ENCODE measurements at regions not wholly inside any gene's neighbourhood (a gene's known extent, or its start where the extent isn't known, plus 50 kb on each side); places are given as distances from the start of the nearest gene placed in this dataset.

DNA sequence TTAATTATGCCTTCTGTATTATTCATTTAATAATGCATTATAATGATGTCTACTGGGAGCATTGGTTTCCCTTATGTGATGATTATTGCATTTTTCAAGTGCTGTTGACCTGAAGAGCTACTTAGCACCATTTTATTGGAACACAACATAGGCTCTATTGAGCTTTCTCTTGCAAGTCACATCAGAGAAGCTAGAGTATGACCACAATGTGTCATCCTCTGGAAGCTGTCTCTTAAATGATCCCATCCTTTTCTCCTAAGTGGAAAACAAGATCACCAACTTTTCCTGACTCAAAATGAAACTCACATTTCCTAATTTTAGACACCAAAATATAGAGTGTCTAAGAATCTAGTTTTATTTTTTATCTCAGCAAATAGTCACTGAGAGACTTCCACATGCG is 1451.9 kb downstream of the PCDH7 start:
- Mint-ChIP-seq H3K4me3 (no peak overlapping the region), H3K27ac (no peak overlapping the region), H3K4me1 (no peaks in the 10 kb centered on the region), H3K27me3 (no peaks in the 10 kb centered on the region), H3K36me3 (ENCODE audit: low read depth) (no peaks in the 10 kb centered on the region)
- no peak for DNase-seq
- no peak for ATAC-seq
- no peaks in the 10 kb centered on the region for H3K9me3 ChIP-seq (ENCODE audit: control insufficient read depth, low read length, poor library complexity, severe bottlenecking)

DNA sequence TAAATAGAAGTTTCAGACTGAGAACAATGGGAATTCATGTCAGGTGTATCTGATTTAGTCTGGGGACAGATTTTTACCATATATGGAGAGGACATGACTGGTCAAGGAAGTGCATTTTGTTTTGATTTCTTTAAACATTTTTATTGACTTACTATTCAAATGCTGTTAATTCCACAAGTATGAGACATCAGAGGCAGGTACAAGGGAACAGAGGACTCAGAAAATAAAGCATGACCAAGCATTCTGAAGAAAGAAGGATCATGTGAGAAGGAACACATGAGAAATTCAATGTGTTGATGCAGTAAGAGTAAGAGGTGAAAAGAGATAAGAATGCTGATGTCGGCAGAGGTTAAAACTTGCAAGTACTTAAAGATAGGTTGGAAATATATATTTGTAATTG is 1452.6 kb downstream of the PCDH7 start:
- Mint-ChIP-seq H3K27ac (no peak overlapping the region), H3K4me1 (no peaks in the 10 kb centered on the region), H3K27me3 (no peaks in the 10 kb centered on the region), H3K4me3 (no peak overlapping the region), H3K36me3 (ENCODE audit: low read depth) (no peaks in the 10 kb centered on the region)
- ATAC-seq (no peak), DNase-seq (no peak)
- no peaks in the 10 kb centered on the region for H3K9me3 ChIP-seq (ENCODE audit: control insufficient read depth, low read length, poor library complexity, severe bottlenecking)

DNA sequence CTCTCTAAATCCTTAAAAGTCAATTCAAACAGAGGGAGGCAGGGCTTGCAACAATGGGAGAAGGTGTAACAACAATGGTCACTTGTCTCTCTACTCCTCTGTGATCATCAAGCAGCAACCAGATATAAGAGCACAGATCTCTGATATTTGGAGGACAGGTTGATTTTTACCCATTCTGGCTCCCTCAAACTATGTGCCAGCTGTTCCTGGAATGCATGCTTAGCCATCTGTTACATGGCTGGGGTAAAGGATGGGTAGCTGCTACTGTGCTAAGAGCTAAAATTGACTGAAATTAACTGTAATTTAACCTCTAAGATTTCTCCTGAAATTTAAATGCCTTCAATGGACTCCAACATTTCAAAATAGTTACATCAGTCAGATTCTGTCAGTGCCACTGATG is 1459.9 kb downstream of the PCDH7 start:
- Mint-ChIP-seq H3K27ac (no peak overlapping the region), H3K4me1 (no peaks in the 10 kb centered on the region), H3K36me3 (ENCODE audit: low read depth) (no peaks in the 10 kb centered on the region), H3K27me3 (no peaks in the 10 kb centered on the region), H3K4me3 (no peak overlapping the region)
- no peak for DNase-seq
- no peaks in the 10 kb centered on the region for H3K9me3 ChIP-seq (ENCODE audit: control insufficient read depth, low read length, poor library complexity, severe bottlenecking)
- no peak for ATAC-seq

DNA sequence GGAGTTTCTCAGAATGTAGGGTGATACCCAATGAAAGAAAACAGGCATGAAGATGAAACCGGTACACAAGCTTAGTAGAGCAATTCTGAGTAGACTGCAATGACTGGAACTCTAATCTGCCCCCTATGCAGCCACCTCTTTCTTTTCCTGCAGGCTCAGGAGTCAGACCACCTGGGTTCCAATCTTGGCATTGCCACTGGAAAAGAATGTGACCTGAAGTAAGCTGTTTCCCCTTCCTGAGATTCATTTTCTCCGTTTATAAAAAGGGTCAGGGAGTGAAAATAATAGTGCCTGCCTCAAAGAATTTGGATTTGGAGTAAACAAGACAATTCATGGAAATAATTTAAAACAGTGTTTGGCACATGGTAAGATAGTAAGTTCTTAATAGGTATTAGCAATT is 1464.0 kb downstream of the PCDH7 start:
- no peaks in the 10 kb centered on the region for H3K27me3 Mint-ChIP-seq
- H3K36me3 Mint-ChIP-seq (ENCODE audit: low read depth) = no peaks in the 10 kb centered on the region
- H3K4me1 Mint-ChIP-seq = no peaks in the 10 kb centered on the region
- no peak overlapping the region for H3K27ac Mint-ChIP-seq
- no peak overlapping the region for H3K4me3 Mint-ChIP-seq
- H3K9me3 ChIP-seq (ENCODE audit: control insufficient read depth, low read length, poor library complexity, severe bottlenecking) = no peaks in the 10 kb centered on the region
- no peak for DNase-seq
- ATAC-seq = no peak

DNA sequence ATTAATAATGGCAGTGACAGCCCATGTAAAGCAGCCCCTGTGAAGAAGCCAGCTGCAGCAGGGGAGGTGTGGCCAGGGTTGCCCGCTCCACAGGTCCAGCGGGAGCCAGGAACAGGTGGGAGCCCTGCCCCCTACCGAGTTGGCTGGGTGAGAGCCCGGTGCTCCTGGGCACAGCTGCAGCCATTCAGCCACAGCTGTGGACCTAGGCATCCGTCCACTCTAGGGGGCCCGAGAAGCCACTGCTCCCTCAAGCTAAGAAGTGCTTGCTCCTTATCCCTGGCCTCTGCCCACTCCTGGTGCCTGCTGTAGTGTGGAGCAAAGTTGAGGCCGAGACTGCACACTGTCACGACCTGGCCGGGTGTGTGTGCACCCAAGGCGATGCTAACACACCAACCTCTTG is 1469.0 kb downstream of the PCDH7 start:
- ATAC-seq = no peak
- Mint-ChIP-seq H3K27ac (no peak overlapping the region), H3K4me1 (no peaks in the 10 kb centered on the region), H3K27me3 (no peaks in the 10 kb centered on the region), H3K4me3 (no peak overlapping the region), H3K36me3 (ENCODE audit: low read depth) (no peaks in the 10 kb centered on the region)
- DNase-seq = no peak
- H3K9me3 ChIP-seq (ENCODE audit: control insufficient read depth, low read length, poor library complexity, severe bottlenecking) = no peaks in the 10 kb centered on the region

DNA sequence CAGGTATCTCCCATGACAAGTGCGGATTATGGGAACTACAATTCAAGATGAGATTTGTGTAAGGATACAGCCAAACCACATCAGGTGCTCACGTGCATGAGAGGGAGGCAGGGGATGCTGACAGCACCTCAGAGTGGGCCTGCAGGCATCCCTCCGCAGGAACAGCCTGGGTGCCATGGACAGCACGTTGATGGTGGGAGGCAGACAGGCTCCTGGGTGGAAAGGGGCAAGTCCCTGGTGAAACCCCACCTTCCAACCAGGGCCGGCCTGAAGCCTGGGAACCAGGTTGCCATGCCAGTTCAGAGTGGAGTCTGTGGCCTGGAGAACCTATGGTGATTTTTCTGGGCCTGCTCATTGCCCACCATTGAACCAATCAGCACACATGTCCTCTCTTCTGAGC is 1469.6 kb downstream of the PCDH7 start:
- ATAC-seq = no peak

DNA sequence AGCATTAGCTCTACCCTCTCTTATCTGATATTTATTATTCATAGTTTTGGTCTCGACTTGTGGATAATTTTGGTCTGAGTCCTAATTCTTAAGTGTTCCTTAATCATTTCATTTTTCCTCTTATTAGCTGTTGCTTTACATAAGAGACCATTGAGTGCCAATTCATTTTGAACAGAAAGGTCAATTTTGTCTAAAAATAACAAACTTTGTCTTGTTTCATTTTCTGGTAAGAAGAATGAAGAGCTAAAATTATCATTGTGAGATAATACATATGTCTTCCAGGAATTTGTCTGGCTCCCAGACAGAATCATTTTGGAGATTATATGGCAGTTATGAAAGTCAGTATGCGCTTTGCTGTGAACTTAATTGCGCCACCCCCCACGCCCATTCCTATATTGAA is 1471.8 kb downstream of the PCDH7 start:
- H3K36me3 Mint-ChIP-seq (ENCODE audit: low read depth) = no peaks in the 10 kb centered on the region
- H3K27me3 Mint-ChIP-seq = no peaks in the 10 kb centered on the region
- no peak overlapping the region for H3K4me3 Mint-ChIP-seq
- DNase-seq = no peak
- ATAC-seq = no peak
- no peak overlapping the region for H3K27ac Mint-ChIP-seq
- no peaks in the 10 kb centered on the region for H3K9me3 ChIP-seq (ENCODE audit: control insufficient read depth, low read length, poor library complexity, severe bottlenecking)
- no peaks in the 10 kb centered on the region for H3K4me1 Mint-ChIP-seq

More for the DNA sequence above, 1469.6 kb downstream of the PCDH7 start:
- no peaks in the 10 kb centered on the region for H3K9me3 ChIP-seq (ENCODE audit: control insufficient read depth, low read length, poor library complexity, severe bottlenecking)
- H3K27me3 Mint-ChIP-seq = no peaks in the 10 kb centered on the region
- H3K4me1 Mint-ChIP-seq = no peaks in the 10 kb centered on the region
- DNase-seq = no peak
- H3K4me3 Mint-ChIP-seq = no peak overlapping the region
- H3K27ac Mint-ChIP-seq = no peak overlapping the region
- H3K36me3 Mint-ChIP-seq (ENCODE audit: low read depth) = no peaks in the 10 kb centered on the region

DNA sequence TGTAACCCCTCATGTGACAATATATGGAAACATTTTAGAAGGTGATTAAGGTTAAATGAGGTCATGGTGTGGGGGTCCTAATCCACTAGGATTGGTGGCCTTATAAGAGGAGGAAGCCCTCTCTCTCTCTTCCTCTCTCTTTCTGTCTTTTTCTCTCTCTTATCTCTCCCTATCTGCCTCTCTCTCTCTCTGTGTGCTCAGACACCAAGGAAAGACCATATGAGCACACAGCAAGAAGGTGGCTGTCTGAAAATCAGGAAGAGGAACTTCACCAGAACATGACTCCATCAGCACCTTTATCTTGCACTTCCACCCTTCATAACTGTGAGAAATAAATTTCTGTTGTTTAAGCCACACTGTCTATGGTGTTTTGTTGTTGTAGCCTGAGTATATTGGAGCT is 1472.2 kb downstream of the PCDH7 start:
- DNase-seq = no peak
- Mint-ChIP-seq H3K4me1 (no peaks in the 10 kb centered on the region), H3K36me3 (ENCODE audit: low read depth) (no peaks in the 10 kb centered on the region), H3K4me3 (no peak overlapping the region), H3K27ac (no peak overlapping the region), H3K27me3 (no peaks in the 10 kb centered on the region)
- ATAC-seq = no peak
- no peaks in the 10 kb centered on the region for H3K9me3 ChIP-seq (ENCODE audit: control insufficient read depth, low read length, poor library complexity, severe bottlenecking)

DNA sequence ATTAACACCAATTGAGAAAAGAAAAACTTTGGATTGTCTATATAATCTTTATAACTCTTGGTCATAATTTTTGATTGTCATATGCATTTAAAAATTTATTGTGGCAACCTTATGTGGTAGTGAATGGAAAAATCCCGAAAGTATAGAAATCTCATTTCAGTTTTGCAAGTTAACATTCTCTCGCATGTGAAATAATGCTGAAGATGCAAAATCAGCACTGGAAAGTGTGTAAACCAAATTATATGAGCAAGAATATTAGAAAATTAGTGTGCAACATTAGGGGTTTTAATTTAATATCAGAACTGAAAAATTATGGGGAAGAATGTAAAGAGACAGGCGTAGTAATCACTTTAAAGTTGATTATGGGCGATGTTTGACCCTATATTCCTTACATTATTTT is 1472.8 kb downstream of the PCDH7 start:
- no peaks in the 10 kb centered on the region for H3K9me3 ChIP-seq (ENCODE audit: control insufficient read depth, low read length, poor library complexity, severe bottlenecking)
- Mint-ChIP-seq H3K4me3 (no peak overlapping the region), H3K4me1 (no peaks in the 10 kb centered on the region), H3K36me3 (ENCODE audit: low read depth) (no peaks in the 10 kb centered on the region), H3K27me3 (no peaks in the 10 kb centered on the region), H3K27ac (no peak overlapping the region)
- DNase-seq (no peak), ATAC-seq (no peak)

DNA sequence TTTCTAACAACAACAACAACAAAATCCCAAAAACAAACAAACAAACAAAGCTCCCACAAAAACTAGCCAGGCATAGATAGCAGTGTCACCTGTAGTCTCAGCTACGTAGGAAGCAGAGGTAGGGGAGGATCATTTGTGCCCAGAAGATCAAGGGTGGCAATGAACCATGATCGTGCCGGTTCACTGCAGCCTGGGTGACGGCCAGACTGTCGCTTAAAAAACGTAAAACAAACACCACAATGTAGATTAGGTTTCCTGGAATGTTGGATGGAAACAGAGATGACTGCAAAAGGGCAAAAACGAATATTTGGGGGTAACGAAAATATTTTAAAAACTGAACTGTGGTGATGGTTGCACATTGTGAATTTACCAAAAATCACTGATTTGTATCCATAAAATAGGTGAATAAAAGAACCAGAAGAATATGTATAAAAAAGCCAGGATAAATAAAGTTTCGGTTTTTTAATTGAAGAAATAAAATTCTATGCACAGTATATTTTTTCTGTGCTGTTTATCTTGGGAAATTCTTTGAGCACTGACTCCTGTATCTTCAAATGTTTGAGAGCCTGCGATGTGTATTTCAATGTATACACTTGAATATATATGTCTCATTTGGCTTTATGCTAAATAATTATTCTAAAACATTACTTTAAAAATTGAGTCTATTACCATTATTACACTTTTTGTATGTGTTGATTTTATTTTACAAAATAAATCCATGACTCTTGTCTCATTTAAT is 1477.0 kb downstream of the PCDH7 start:
- ATAC-seq (no peak), DNase-seq (no peak)
- no peak overlapping the region for H3K27ac Mint-ChIP-seq
- no peaks in the 10 kb centered on the region for H3K27me3 Mint-ChIP-seq
- no peaks in the 10 kb centered on the region for H3K9me3 ChIP-seq (ENCODE audit: control insufficient read depth, low read length, poor library complexity, severe bottlenecking)
- no peaks in the 10 kb centered on the region for H3K4me1 Mint-ChIP-seq
- H3K36me3 Mint-ChIP-seq (ENCODE audit: low read depth) = no peaks in the 10 kb centered on the region
- H3K4me3 Mint-ChIP-seq = no peak overlapping the region

DNA sequence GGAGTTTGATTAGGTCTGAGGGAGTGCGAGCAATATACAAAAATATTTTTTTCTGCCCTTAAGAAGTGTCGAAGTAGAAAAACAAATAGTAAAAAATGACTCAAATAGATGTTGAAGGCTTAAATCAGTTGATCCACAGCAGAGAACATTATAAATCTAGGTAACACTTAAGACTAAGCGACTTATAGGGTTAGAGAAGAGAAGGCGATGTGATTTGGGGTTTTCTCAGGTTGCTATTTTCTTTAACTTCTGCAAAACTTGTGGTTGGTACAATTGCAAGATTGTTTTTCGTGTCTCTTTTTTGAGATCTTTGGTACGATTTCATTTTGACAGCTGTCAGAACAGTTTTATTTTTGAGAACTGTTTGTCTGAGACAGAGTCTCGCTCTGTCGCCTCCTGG is 1479.5 kb downstream of the PCDH7 start:
- H3K36me3 Mint-ChIP-seq (ENCODE audit: low read depth) = no peaks in the 10 kb centered on the region
- H3K27me3 Mint-ChIP-seq = no peaks in the 10 kb centered on the region
- no peaks in the 10 kb centered on the region for H3K4me1 Mint-ChIP-seq
- H3K4me3 Mint-ChIP-seq = no peak overlapping the region
- DNase-seq (no peak), ATAC-seq (no peak)
- H3K27ac Mint-ChIP-seq = no peak overlapping the region
- no peaks in the 10 kb centered on the region for H3K9me3 ChIP-seq (ENCODE audit: control insufficient read depth, low read length, poor library complexity, severe bottlenecking)

DNA sequence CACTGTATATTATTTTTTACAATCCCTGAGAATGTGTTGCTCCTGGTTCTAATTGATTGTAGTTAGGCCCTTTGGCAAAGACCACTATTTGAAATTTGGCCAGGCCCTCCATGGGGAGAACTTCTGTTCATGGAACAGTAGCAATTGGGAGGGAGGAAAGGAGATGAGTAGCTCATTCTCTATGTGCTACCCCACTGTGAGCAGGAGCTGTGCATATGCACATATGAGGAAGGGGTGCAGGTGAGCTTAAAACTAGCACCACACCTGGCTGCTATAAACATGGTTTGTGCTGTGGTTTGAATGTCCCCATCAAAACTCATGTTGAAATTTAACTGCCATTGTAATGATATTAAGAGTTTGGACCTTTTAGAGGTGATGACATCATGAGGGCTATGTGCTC is 1483.2 kb downstream of the PCDH7 start:
- Mint-ChIP-seq H3K27me3 (no peaks in the 10 kb centered on the region), H3K36me3 (ENCODE audit: low read depth) (no peaks in the 10 kb centered on the region), H3K27ac (no peak overlapping the region), H3K4me3 (no peak overlapping the region), H3K4me1 (no peaks in the 10 kb centered on the region)
- no peak for ATAC-seq
- no peaks in the 10 kb centered on the region for H3K9me3 ChIP-seq (ENCODE audit: control insufficient read depth, low read length, poor library complexity, severe bottlenecking)
- DNase-seq = no peak

DNA sequence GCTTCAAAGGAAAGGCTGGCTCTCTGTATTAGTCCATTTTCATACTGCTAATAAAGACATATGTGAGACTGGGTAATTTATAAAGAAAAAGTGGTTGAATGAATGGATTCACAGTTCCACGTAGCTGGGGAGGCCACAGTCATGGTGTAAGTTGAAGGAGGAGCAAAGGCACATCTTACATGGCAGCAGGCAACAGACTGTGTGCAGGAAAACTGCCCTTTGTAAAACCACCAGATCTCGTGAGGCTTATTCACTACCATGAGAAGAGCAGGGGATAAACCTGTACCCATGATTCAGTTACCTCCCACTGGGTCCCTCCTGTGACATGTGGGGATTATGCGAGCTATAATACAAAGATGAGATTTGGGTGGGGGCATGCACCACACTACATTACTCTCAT is 1486.6 kb downstream of the PCDH7 start:
- no peaks in the 10 kb centered on the region for H3K36me3 Mint-ChIP-seq (ENCODE audit: low read depth)
- ATAC-seq (no peak), DNase-seq (no peak)
- no peaks in the 10 kb centered on the region for H3K9me3 ChIP-seq (ENCODE audit: control insufficient read depth, low read length, poor library complexity, severe bottlenecking)
- no peaks in the 10 kb centered on the region for H3K4me1 Mint-ChIP-seq
- no peak overlapping the region for H3K4me3 Mint-ChIP-seq
- no peaks in the 10 kb centered on the region for H3K27me3 Mint-ChIP-seq
- no peak overlapping the region for H3K27ac Mint-ChIP-seq

DNA sequence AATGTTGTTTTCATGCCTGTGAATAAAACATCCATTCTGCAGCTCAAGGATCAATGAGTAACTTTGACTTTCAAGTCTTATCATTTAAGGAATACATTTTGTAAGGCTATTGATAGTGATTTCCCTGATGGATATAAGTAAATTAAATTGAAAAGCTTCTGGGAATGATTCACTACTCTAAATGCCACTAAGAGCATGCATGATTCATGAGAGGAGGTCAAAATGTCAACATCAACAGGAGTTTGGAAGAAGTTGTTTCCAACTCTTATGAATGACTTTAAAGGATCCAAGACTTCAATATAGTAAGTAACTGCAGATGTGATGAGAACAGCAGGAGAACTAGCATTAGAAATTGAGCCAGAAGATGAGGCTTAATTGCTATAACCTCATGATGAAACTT is 1487.3 kb downstream of the PCDH7 start:
- H3K9me3 ChIP-seq (ENCODE audit: control insufficient read depth, low read length, poor library complexity, severe bottlenecking) = no peaks in the 10 kb centered on the region
- H3K36me3 Mint-ChIP-seq (ENCODE audit: low read depth) = no peaks in the 10 kb centered on the region
- H3K4me1 Mint-ChIP-seq = no peaks in the 10 kb centered on the region
- no peak overlapping the region for H3K27ac Mint-ChIP-seq
- no peak for ATAC-seq
- no peak for DNase-seq
- no peak overlapping the region for H3K4me3 Mint-ChIP-seq
- no peaks in the 10 kb centered on the region for H3K27me3 Mint-ChIP-seq

All from T-helper 17 cell (primary cell).